ENCODE measurements at regions not wholly inside any gene's neighbourhood (a gene's known extent, or its start where the extent isn't known, plus 50 kb on each side); places are given as distances from the start of the nearest gene placed in this dataset.

DNA sequence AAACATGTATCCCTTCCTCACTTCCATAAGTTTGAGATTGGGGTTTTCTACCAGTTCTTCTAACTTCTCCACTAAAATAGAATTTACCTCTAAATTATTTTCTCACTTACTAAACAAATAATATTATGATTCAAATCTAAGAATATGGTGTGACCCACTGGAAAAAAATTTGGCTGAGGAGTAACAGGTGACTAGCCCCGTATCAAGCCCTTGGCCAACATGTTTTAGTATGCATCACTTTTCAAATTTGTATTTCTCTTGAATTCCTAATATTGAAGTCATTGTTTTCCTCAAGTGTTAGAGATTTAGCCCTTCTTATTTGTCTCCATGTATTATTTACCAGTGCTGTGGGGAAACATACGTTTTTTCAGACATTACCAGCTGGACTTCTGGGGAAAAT is 759.4 kb downstream of the NSUN3 start:
- TF ChIP-seq, protein P1, sequence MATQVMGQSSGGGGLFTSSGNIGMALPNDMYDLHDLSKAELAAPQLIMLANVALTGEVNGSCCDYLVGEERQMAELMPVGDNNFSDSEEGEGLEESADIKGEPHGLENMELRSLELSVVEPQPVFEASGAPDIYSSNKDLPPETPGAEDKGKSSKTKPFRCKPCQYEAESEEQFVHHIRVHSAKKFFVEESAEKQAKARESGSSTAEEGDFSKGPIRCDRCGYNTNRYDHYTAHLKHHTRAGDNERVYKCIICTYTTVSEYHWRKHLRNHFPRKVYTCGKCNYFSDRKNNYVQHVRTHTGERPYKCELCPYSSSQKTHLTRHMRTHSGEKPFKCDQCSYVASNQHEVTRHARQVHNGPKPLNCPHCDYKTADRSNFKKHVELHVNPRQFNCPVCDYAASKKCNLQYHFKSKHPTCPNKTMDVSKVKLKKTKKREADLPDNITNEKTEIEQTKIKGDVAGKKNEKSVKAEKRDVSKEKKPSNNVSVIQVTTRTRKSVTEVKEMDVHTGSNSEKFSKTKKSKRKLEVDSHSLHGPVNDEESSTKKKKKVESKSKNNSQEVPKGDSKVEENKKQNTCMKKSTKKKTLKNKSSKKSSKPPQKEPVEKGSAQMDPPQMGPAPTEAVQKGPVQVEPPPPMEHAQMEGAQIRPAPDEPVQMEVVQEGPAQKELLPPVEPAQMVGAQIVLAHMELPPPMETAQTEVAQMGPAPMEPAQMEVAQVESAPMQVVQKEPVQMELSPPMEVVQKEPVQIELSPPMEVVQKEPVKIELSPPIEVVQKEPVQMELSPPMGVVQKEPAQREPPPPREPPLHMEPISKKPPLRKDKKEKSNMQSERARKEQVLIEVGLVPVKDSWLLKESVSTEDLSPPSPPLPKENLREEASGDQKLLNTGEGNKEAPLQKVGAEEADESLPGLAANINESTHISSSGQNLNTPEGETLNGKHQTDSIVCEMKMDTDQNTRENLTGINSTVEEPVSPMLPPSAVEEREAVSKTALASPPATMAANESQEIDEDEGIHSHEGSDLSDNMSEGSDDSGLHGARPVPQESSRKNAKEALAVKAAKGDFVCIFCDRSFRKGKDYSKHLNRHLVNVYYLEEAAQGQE (IDR thresholded peaks at IDR 0.05; ENCODE audit: borderline replicate concordance), result no peak
- TF ChIP-seq, protein P2, sequence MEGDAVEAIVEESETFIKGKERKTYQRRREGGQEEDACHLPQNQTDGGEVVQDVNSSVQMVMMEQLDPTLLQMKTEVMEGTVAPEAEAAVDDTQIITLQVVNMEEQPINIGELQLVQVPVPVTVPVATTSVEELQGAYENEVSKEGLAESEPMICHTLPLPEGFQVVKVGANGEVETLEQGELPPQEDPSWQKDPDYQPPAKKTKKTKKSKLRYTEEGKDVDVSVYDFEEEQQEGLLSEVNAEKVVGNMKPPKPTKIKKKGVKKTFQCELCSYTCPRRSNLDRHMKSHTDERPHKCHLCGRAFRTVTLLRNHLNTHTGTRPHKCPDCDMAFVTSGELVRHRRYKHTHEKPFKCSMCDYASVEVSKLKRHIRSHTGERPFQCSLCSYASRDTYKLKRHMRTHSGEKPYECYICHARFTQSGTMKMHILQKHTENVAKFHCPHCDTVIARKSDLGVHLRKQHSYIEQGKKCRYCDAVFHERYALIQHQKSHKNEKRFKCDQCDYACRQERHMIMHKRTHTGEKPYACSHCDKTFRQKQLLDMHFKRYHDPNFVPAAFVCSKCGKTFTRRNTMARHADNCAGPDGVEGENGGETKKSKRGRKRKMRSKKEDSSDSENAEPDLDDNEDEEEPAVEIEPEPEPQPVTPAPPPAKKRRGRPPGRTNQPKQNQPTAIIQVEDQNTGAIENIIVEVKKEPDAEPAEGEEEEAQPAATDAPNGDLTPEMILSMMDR (IDR thresholded peaks at IDR 0.05; ENCODE audit: poor library complexity, severe bottlenecking), result no peak
- no peak for TF ChIP-seq EZH2 (IDR thresholded peaks at IDR 0.05; ENCODE audit: borderline replicate concordance, insufficient read depth, low read length, poor library complexity, severe bottlenecking)
